HPDE6-E6E7 (cell line): ENCODE measurements at regions not wholly inside any gene's neighbourhood (a gene's known extent, or its start where the extent isn't known, plus 50 kb on each side); places are given as distances from the start of the nearest gene placed in this dataset.
"Not testable (repeated sequence)": the region's sequence is repeated elsewhere in the genome, so short reads cannot be mapped to it uniquely, and the experiment has no call there.

Experiments used
- DNase-seq: peaks from one replicate; pipeline ENCODE4 v3.0.0; 2011; ENCODE audit warnings: missing footprints; ENCODE audit errors: extremely low spot score

- DNase-seq: no peak
These were observed 259.8 kb upstream of the SOX4 start for GRCh38 chr6:21333715-21334114.

GRCh38 chr6:21334651-21335050 lies 258.9 kb upstream of the SOX4 start:
- DNase-seq: no peak

GRCh38 chr6:21335591-21335990 lies 258.0 kb upstream of the SOX4 start:
- DNase-seq: no peak

- no peak for DNase-seq
These were observed 256.3 kb upstream of the SOX4 start for GRCh38 chr6:21337263-21337662.

- no peak for DNase-seq
These were observed 253.0 kb upstream of the SOX4 start for GRCh38 chr6:21340573-21340972.

GRCh38 chr6:21341910-21342309 lies 251.6 kb upstream of the SOX4 start:
- no peak for DNase-seq

GRCh38 chr6:21342501-21342900 lies 251.1 kb upstream of the SOX4 start:
- DNase-seq: no peak

GRCh38 chr6:21345704-21346103 lies 247.8 kb upstream of the SOX4 start:
- DNase-seq: not testable (repeated sequence)

- no peak for DNase-seq
These were observed 245.4 kb upstream of the SOX4 start for GRCh38 chr6:21348146-21348503.

GRCh38 chr6:21348504-21349195 lies 244.9 kb upstream of the SOX4 start:
- no peak for DNase-seq

GRCh38 chr6:21349834-21350233 lies 243.7 kb upstream of the SOX4 start:
- no peak for DNase-seq

- no peak for DNase-seq
These were observed 242.6 kb upstream of the SOX4 start for GRCh38 chr6:21350926-21351325.

- DNase-seq: no peak
These were observed 241.4 kb upstream of the SOX4 start for GRCh38 chr6:21352131-21352530.

- no peak for DNase-seq
These were observed 238.7 kb upstream of the SOX4 start for GRCh38 chr6:21354805-21355238.

- DNase-seq: no peak
These were observed 237.9 kb upstream of the SOX4 start for GRCh38 chr6:21355638-21356037.

GRCh38 chr6:21357262-21357661 lies 236.3 kb upstream of the SOX4 start:
- no peak for DNase-seq

GRCh38 chr6:21359926-21360325 lies 233.6 kb upstream of the SOX4 start:
- no peak for DNase-seq

GRCh38 chr6:21360336-21360735 lies 233.2 kb upstream of the SOX4 start:
- no peak for DNase-seq

- no peak for DNase-seq
These were observed 226.4 kb upstream of the SOX4 start for GRCh38 chr6:21367148-21367547.

- no peak for DNase-seq
These were observed 225.8 kb upstream of the SOX4 start for GRCh38 chr6:21367649-21368154.

GRCh38 chr6:21371061-21371460 lies 222.5 kb upstream of the SOX4 start:
- no peak for DNase-seq

- DNase-seq: no peak
These were observed 221.8 kb upstream of the SOX4 start for GRCh38 chr6:21371676-21372171.

- DNase-seq: no peak
These were observed 218.1 kb upstream of the SOX4 start for GRCh38 chr6:21375151-21376116.
